ENCODE measurements at regions not wholly inside any gene's neighbourhood (a gene's known extent, or its start where the extent isn't known, plus 50 kb on each side); places are given as distances from the start of the nearest gene placed in this dataset.

GRCh38 chr12:47591361-47591791, 114.5 kb downstream of the RPAP3 start:
- TF ChIP-seq POLR2A (IDR thresholded peaks at IDR 0.05) (no peak), CTCF (IDR thresholded peaks at IDR 0.05) (no peak), POLR2AphosphoS5 (IDR thresholded peaks at IDR 0.05; ENCODE audit: insufficient read depth in 1 of 2, low read depth in 1 of 2) (no peak)

Data from vagina (tissue), 2 donors.